Progenitor cell of endocrine pancreas (in vitro differentiated cells): ENCODE measurements at regions not wholly inside any gene's neighbourhood (a gene's known extent, or its start where the extent isn't known, plus 50 kb on each side); places are given as distances from the start of the nearest gene placed in this dataset.

Source experiments
- DNase-seq: peaks from one replicate; pipeline ENCODE4 v3.0.0; 2021; ENCODE audit warnings: low spot score; ENCODE audit not compliant: unreplicated experiment
- H3K27ac Mint-ChIP-seq: 2 replicates; pipeline ENCODE4 v1.8.0; 2021; ENCODE audit warnings: mild to moderate bottlenecking, moderate library complexity, mixed read lengths
- H3K27me3 Mint-ChIP-seq: 2 replicates; pipeline ENCODE4 v1.8.0; 2021; ENCODE audit warnings: mixed read lengths
- H3K36me3 Mint-ChIP-seq: 2 replicates; pipeline ENCODE4 v1.8.0; 2022; ENCODE audit warnings: mixed read lengths; ENCODE audit not compliant: insufficient read depth
- H3K4me1 Mint-ChIP-seq: 2 replicates; pipeline ENCODE4 v1.8.0; 2021; ENCODE audit warnings: low read depth, mixed read lengths
- H3K4me3 Mint-ChIP-seq: 2 replicates; pipeline ENCODE4 v1.8.0; 2021; ENCODE audit warnings: low read depth, mild to moderate bottlenecking, moderate library complexity, mixed read lengths
- H3K9me3 Mint-ChIP-seq: 2 replicates; pipeline ENCODE4 v1.8.0; 2021; ENCODE audit warnings: low read depth, mixed read lengths
- TF ChIP-seq, protein P1 (sequence below): fragments of 200-600 bp; sonication (generic); IDR thresholded peaks from one replicate; pipeline ENCODE4 v1.5.0; 2021; ENCODE audit warnings: antibody characterized with exemption, mild to moderate bottlenecking; ENCODE audit not compliant: unreplicated experiment

DNA sequence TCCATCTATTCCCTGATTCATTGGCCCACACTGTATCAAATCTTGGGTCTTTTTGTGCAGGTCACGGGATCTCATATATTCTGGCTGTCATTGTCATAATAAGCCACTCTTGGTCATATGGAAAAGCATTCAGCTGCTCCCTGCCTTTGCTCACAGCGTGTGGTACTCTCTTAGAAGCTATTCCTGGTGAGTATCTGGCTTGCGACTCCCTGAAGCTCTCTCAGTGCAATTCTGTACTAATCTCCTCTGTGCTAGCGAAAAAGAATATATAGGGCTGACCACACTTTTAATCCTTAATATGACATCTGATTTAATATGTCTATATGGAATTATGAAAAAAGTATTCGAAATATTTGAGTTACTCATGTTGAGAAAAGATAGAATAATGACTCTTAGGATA lies 440.8 kb upstream of the GBE1 start:
- TF ChIP-seq, protein P1, sequence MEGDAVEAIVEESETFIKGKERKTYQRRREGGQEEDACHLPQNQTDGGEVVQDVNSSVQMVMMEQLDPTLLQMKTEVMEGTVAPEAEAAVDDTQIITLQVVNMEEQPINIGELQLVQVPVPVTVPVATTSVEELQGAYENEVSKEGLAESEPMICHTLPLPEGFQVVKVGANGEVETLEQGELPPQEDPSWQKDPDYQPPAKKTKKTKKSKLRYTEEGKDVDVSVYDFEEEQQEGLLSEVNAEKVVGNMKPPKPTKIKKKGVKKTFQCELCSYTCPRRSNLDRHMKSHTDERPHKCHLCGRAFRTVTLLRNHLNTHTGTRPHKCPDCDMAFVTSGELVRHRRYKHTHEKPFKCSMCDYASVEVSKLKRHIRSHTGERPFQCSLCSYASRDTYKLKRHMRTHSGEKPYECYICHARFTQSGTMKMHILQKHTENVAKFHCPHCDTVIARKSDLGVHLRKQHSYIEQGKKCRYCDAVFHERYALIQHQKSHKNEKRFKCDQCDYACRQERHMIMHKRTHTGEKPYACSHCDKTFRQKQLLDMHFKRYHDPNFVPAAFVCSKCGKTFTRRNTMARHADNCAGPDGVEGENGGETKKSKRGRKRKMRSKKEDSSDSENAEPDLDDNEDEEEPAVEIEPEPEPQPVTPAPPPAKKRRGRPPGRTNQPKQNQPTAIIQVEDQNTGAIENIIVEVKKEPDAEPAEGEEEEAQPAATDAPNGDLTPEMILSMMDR = no peak
- no peak for DNase-seq
- no peaks in the 10 kb centered on the region for H3K36me3 Mint-ChIP-seq
- no peaks in the 10 kb centered on the region for H3K27me3 Mint-ChIP-seq
- H3K27ac Mint-ChIP-seq = no peak overlapping the region
- no peaks in the 10 kb centered on the region for H3K9me3 Mint-ChIP-seq
- no peak overlapping the region for H3K4me3 Mint-ChIP-seq
- no peaks in the 10 kb centered on the region for H3K4me1 Mint-ChIP-seq

DNA sequence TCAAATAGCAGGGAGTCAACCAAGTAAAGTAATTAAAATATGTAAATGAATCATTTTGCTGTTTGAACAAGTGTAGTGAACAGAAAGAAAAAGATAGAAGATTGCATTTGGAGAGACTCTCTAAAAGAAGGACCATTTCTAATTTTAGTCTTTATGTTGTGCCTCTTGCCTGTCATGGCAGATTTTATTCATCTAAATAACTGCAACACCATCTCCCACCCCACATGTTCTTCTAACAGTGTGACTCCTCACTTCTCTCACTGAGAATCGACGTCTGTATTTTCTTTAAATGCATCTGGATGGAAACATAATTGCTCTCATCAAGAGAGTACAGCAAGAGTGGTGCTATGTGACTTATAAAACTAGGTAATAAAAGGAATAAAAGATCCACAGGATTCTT lies 439.9 kb upstream of the GBE1 start:
- Mint-ChIP-seq H3K9me3 (no peaks in the 10 kb centered on the region), H3K27me3 (no peaks in the 10 kb centered on the region), H3K36me3 (no peaks in the 10 kb centered on the region), H3K4me3 (no peak overlapping the region), H3K4me1 (no peaks in the 10 kb centered on the region), H3K27ac (no peak overlapping the region)
- TF ChIP-seq, protein P1 = no peak
- DNase-seq = no peak

DNA sequence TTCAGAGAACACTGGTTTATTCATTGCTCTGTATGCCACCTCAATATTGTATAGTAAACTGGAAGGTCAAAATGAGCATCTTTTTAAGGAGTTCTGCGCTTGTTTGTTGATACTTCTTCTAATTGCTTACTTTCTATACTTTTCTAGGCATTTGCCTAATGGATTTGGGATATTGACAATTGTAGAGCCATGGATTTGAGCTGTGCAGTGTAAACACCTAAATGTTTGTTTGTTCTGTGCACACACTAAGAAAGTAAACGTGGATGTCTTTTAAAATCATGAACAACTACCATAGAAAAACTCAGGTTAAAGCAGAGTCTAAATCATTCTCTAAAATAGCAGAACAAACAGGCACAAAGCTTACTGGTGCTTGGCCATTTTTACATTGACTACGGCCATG lies 436.6 kb upstream of the GBE1 start:
- no peaks in the 10 kb centered on the region for H3K27me3 Mint-ChIP-seq
- no peak for DNase-seq
- no peak overlapping the region for H3K4me3 Mint-ChIP-seq
- no peak overlapping the region for H3K27ac Mint-ChIP-seq
- H3K36me3 Mint-ChIP-seq = no peaks in the 10 kb centered on the region
- TF ChIP-seq, protein P1 = no peak
- no peaks in the 10 kb centered on the region for H3K4me1 Mint-ChIP-seq
- no peaks in the 10 kb centered on the region for H3K9me3 Mint-ChIP-seq

DNA sequence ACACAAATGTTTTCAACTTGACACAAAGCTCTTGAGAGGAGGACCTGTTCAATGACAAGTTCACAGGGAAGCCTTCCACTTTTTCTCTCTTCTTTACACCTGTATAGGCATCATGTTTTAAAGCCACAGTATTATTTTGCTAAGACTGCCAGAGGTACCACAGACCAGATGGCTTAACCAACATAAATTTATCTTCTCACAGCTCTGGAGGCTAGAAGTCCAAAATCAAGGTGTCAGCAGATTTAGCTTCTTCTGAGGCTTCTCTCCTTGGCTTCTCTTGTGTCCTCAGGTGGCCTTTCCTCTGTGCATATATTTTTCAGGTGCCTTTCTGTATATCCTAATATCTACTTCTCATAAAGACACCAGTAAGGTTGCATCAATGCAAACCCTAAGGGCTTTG lies 435.2 kb upstream of the GBE1 start:
- DNase-seq = no peak
- no peaks in the 10 kb centered on the region for H3K27me3 Mint-ChIP-seq
- no peak overlapping the region for H3K4me3 Mint-ChIP-seq
- H3K4me1 Mint-ChIP-seq = no peaks in the 10 kb centered on the region
- H3K27ac Mint-ChIP-seq = no peak overlapping the region
- no peaks in the 10 kb centered on the region for H3K9me3 Mint-ChIP-seq
- H3K36me3 Mint-ChIP-seq = no peaks in the 10 kb centered on the region
- TF ChIP-seq, protein P1 = no peak

DNA sequence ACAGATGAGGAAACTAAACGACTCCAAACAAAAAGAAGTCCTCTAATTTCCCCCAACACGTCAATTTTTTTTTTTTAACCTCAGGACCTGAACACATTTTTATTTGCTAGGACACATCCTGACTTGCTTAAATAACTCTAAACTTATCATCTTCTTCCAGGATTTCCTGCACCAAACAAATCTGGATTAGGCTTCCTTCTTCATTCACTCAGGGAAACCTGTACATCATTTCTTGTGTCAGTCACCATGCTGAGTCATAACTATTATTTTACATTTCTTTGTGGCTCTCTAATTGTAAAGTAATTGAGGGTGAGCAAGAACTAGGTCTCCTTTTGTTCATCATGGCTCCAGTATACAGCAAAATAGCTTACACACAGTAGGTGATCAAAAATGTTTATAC lies 433.4 kb upstream of the GBE1 start:
- H3K36me3 Mint-ChIP-seq = no peaks in the 10 kb centered on the region
- H3K27ac Mint-ChIP-seq = no peak overlapping the region
- DNase-seq = no peak
- no peaks in the 10 kb centered on the region for H3K27me3 Mint-ChIP-seq
- no peaks in the 10 kb centered on the region for H3K9me3 Mint-ChIP-seq
- H3K4me1 Mint-ChIP-seq = no peaks in the 10 kb centered on the region
- H3K4me3 Mint-ChIP-seq = no peak overlapping the region
- TF ChIP-seq, protein P1 = no peak

DNA sequence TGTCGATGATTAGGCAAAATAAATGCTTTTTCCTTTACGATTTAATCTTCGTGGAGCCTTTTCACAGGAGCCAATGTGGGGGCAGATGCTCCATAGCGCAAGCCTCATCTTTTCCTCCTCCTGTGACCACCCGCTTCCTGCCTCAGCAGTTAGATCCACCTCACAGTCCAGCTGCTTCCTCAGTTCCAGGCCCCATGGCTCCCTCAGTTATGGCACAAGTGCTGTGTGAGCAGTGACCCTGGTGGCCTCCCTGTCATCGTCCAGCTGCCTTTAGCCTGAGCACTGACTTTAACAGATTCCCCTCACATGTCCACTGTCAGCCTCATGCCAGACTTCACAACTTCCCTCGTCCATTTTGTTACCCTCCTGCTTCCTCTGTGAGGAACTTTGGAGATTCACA lies 424.6 kb upstream of the GBE1 start:
- Mint-ChIP-seq H3K4me3 (no peak overlapping the region), H3K27ac (peak overlapping the region; percentile 11), H3K4me1 (no peaks in the 10 kb centered on the region), H3K9me3 (no peaks in the 10 kb centered on the region), H3K36me3 (no peaks in the 10 kb centered on the region), H3K27me3 (no peaks in the 10 kb centered on the region)
- no peak for DNase-seq
- TF ChIP-seq, protein P1 = no peak
